ENCODE measurements at regions not wholly inside any gene's neighbourhood (a gene's known extent, or its start where the extent isn't known, plus 50 kb on each side); places are given as distances from the start of the nearest gene placed in this dataset.
"Not testable (repeated sequence)": the region's sequence is repeated elsewhere in the genome, so short reads cannot be mapped to it uniquely, and the experiment has no call there.

- TF ChIP-seq CTCF (IDR thresholded peaks at IDR 0.05; ENCODE audit: low read depth, low read length): no peak
- no peak for DNase-seq (ENCODE audit: extremely low read depth, low read depth)
Observed at GRCh38 chr16:9614389-9614788, 522.9 kb downstream of the HAPSTR1 start.

GRCh38 chr16:9622268-9622667 lies 530.8 kb downstream of the HAPSTR1 start:
- no peak for DNase-seq (ENCODE audit: extremely low read depth, low read depth)
- TF ChIP-seq CTCF (IDR thresholded peaks at IDR 0.05; ENCODE audit: low read depth, low read length): no peak

- DNase-seq (ENCODE audit: extremely low read depth, low read depth): no peak
- TF ChIP-seq CTCF (IDR thresholded peaks at IDR 0.05; ENCODE audit: low read depth, low read length): no peak
Observed at GRCh38 chr16:9625122-9625521, 533.7 kb downstream of the HAPSTR1 start.

- DNase-seq (ENCODE audit: extremely low read depth, low read depth): no peak
- TF ChIP-seq CTCF (IDR thresholded peaks at IDR 0.05; ENCODE audit: low read depth, low read length): no peak
Observed at GRCh38 chr16:9627427-9627826, 536.0 kb downstream of the HAPSTR1 start.

GRCh38 chr16:9630119-9630518 lies 538.7 kb downstream of the HAPSTR1 start:
- no peak for TF ChIP-seq CTCF (IDR thresholded peaks at IDR 0.05; ENCODE audit: low read depth, low read length)
- no peak for DNase-seq (ENCODE audit: extremely low read depth, low read depth)

- no peak for TF ChIP-seq CTCF (IDR thresholded peaks at IDR 0.05; ENCODE audit: low read depth, low read length)
- no peak for DNase-seq (ENCODE audit: extremely low read depth, low read depth)
Observed at GRCh38 chr16:9630985-9631384, 539.5 kb downstream of the HAPSTR1 start.

- TF ChIP-seq CTCF (IDR thresholded peaks at IDR 0.05; ENCODE audit: low read depth, low read length): no peak
- no peak for DNase-seq (ENCODE audit: extremely low read depth, low read depth)
Observed at GRCh38 chr16:9633844-9634243, 542.4 kb downstream of the HAPSTR1 start.

GRCh38 chr16:9635150-9635720 lies 543.8 kb downstream of the HAPSTR1 start:
- not testable (repeated sequence) for DNase-seq (ENCODE audit: extremely low read depth, low read depth)
